ENCODE measurements at regions not wholly inside any gene's neighbourhood (a gene's known extent, or its start where the extent isn't known, plus 50 kb on each side); places are given as distances from the start of the nearest gene placed in this dataset.
"Not testable (repeated sequence)": the region's sequence is repeated elsewhere in the genome, so short reads cannot be mapped to it uniquely, and the experiment has no call there.

DNA sequence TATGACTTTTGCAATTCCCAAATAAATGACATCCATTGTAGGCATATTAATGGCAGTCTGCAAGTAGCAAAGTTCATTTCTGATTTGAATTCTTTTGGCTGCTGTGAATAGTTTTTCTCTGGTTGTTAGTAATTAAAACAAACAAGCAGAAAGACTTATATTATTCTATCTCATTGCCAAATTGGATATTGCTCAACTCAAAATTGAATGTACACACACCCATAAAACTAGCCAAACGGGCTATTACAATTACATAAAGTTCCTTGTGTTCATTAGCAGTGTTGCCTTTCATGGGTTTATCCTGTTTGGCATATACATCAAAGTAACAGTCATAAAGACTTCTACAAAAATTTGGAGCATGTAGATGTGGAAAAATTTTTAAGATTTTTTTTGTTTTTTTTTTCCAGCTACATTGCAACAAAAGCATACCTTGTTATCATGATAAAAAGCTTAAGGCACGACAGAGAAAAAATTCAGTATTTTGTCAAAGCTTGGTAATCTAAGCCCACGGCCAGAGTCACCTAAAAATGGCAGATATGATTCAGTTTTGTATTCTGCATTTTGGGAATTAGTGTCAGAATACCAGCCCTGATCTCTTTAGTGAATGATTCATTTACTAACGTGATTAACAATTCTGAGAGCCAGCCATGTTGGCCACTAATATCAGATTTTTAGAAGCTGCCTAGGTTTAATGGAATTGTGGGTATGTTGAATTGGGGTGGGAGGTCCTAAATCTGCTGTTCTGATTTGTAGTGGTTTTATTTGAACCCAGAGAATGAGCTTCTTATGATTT, 108.4 kb downstream of the KLF5 start:
- DNase-seq (ENCODE audit: low read depth), result no peak

DNA sequence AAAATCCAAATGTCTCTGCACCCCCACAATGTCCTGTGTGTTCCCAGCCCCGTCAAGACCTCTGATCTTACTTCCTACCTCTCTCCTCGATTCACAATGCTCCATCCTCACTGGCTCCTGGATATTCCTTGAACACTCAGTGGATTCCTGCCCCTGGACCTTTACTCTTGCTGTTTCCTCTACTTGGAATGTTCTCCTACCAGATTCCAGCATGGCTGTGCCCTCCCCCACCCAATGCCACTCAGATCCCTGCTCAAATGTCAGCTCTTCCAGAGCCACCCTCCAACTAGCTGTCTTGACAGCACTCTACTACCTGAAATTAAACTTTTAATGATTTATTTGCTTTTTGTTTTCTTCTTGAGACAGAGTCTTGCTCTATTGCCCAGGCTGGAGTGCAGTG, 107.4 kb downstream of the KLF5 start:
- no peak for DNase-seq (ENCODE audit: low read depth)

DNA sequence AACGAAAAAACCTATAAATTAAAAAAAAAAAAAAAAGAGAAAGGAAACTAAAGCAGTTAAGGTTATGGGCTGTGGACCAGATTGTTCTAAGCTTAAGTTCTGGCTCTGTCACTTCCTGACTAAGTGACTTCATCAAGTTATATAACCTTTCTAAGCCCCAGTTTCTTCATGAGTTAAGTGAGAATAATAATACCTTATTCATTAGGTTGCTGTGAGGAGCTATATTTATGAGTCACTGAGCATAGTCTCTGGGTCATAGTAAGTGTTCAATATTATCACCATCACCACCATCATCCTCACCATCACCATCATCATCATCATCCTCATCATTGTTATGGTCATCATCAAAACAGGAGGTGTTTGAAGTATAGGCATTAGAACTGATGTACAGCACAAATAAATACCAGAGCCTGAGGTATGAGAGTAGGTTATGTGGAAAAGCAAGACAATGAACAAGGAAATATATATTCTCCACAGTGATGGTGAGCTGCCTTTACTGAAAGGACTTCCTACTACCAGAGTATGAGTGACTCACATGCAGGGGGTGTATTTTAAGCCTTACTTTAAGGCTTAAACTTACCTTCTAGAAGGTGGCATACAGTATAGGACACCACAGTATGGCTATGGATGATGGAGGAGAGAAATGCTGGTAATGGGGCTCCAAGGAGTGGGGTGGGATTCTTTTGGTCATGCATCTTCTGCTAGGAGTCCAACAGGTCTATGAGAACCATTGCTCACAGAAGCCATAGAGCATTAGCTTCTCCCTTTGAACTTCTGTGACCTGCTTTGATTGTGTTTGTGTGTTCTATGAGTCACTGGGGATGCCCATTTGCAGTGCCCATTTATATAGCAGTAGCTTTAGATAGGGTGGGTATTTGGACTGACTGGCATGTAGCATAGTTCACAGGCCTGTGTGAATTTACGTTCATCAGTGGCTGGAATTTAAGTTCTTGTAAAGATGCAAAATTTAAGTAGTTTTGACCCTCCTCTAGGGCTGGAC, 104.4 kb downstream of the KLF5 start:
- DNase-seq (ENCODE audit: low read depth), result no peak

DNA sequence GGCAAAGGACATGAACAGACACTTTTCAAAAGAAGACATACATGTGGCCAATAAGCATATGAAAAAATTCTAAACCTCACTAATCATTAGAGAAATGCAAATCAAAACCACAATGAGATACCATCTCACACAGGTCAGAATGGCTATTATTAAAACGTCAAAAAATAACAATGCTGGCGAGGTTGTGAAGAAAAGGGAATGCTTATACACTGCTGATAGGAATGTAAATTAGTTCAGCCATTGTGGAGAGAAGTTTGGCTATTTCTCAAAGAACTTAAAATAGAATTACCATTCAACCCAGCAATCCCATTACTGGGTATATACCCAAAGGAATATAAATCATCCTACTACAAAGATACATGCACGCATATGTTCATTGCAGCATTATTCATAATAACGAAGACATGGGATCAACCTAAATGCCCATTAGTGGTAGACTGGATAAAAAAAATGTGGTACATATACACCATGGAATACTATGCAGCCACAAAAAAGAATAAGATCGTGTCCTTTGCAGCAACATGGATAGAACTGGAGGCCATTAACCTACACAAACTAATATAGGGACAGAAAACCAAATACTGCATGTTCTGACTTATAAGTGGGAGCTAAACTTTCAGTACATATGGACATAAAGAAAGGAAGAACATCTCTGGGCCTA, 101.7 kb downstream of the KLF5 start:
- DNase-seq (ENCODE audit: low read depth), result not testable (repeated sequence)

DNA sequence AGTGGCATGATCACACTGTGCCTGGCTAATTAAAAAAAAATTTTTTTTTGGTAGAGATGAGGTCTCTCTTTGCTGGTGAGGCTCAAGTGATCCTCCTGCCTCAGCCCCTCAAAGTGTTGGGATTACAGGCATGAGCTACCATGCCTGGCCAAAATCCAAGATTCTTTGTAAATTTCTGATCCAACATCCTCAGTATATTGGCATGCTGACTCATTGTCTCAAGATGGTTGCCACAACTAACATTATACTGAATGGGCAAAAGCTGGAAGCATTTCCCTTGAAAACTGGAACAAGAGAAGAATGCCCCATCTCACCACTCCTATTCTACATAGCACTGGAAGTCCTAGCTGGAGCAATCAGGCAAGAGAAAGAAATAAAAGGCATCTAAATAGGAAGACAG, 100.0 kb downstream of the KLF5 start:
- DNase-seq (ENCODE audit: low read depth), result no peak

DNA sequence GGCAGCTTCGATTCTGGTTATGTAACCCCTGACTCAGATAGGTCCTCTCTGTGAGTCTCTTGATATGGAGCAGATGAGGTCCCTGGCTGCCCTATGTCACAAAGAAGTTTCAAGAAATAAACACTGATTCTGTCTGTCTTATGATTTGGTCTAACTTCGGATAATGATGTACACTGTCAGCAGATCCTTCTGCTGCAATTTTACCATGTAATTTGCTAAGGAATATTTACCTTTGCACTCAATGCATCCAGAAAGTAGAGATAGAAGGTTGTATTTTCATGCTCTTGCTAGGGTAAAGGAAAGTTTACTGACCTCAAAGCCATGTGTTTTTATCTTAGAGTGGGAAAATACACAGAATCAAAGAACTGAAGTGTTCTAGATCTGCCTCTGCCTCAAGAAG, 98.2 kb downstream of the KLF5 start:
- no peak for DNase-seq (ENCODE audit: low read depth)

DNA sequence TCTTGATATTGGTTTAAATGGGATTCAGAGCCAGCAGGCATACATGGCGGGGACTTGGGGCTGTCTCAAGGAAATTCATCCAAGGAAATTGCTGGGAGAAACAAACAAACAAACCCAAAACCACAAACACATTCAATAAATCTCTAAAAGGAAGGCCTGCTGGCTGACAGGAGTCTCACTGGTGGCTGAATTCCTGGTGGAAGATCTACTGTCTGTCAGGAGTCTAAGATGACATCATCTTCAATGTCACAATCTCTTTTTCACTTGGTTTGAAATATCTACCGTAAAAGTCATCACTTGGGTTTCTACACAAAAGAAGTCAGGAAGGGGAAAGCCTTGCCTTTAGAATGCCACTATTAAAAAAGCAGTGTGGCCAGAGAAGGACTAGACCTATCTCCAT, 87.9 kb downstream of the KLF5 start:
- no peak for DNase-seq (ENCODE audit: low read depth)

DNA sequence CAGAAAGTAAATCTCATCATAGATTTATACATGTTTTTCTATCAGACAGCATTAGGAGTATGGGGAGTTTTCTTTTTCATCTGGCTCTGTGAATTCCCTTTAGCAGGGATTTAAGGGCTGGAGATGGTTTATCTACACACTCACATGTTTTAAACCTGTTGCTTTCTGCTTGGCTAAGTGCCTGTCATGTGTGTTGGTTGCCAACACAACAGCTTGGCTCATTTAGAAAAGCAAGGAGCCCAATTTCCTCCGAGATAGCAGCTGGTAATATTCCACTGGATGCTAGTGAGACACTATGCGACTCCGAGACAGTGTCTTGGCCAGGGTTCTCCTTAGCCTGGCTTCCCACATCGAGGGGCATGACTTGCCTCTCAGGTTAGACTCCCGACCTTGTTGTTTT, 83.3 kb downstream of the KLF5 start:
- no peak for DNase-seq (ENCODE audit: low read depth)

DNA sequence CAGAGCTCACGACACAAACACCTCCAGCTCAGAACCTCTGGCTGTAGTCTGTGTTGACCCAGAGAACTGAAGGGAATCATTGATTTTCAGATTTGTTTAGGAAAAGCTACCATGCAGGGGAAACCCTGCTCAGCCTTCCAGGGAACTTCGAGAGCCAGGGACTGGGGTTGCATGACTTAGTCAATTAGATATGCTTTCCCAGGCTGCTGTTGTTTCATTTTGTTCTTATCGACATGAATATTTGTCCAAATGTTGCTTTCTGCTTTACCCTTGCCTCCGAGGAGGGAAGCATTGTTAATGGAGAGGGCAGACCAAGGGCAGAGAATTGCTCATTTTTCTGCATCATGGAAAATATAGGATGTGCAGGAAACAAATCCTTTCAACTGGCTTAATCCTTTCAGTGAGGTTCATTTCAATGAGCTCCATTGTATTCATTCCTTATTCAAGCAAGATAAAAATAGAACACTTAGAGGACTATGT, 82.5 kb downstream of the KLF5 start:
- no peak for DNase-seq (ENCODE audit: low read depth)

DNA sequence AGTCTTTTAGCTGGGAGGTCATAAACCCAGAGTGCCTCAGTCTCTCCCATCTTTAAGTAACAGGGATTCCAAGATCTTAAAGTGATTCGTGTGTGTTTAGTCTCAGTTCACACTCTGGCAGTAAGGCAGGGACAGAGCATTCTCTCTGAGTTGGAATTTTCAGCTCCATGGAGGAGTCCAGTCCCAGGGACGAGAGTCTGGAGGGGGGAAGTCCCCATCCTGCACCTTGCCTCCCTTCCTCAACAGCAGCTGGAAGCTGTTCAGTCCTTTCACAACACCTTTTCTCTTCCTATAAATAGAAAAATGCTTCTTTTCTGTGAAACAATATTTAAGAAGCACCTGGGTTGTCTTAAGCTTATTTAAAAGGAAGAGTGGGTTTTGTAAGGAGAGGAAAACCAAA, 82.0 kb downstream of the KLF5 start:
- no peak for DNase-seq (ENCODE audit: low read depth)

DNA sequence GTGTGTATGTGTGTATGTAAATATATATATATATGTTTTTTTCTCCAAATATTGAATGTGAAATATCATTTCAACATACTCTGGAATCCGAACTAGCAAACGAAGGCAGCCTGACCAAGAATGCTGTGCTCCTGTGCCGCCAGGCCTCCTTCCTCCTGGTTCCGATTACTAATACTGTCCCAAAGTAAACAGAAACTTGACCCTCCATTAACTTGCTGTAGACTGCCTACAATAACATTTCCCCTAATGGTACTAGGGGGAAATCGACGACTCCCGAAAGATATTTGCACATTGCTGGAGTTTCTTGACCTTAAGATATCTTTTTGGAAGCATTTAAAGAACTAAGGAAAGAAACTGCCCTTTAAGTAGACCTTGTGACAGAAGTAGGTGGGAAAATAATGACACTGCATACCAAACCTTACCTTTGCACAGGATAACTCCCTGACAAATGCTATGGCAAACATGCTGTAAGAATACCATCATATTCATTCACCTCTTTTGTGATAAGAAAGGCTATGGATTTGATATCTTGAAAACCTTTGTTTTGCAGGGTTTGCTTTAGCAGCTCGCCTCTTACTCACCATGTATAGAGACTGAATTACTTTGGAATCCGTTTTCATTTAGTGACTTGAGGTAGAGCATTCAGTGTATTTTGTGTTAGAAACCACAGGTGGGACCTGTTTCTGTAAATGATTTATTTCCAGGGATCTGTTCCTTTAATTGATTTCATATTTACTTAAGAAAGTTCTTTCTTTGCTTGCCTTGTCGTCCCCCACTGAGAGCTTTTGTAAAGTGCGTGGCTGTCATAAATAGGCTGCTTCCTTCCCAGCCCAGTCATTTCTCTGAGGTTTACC, 80.1 kb downstream of the KLF5 start:
- DNase-seq (ENCODE audit: low read depth), result no peak

DNA sequence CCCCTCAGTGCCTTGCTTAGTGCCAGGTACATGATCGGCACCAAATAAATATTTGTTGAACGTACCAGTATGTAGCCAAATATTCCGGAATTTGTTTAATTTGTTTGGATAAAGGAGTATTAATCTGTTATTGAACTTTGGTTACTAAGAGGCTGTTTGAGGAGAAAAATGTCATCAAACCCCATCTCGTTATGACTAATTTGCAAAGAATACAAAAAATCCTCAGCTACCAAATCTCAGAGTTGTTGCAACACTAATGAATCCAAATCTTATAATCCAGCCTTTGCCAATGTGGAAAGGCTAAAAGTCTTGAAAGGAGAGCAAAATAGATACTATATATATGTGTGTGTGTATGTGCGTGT, 79.5 kb downstream of the KLF5 start:
- no peak for DNase-seq (ENCODE audit: low read depth)

DNA sequence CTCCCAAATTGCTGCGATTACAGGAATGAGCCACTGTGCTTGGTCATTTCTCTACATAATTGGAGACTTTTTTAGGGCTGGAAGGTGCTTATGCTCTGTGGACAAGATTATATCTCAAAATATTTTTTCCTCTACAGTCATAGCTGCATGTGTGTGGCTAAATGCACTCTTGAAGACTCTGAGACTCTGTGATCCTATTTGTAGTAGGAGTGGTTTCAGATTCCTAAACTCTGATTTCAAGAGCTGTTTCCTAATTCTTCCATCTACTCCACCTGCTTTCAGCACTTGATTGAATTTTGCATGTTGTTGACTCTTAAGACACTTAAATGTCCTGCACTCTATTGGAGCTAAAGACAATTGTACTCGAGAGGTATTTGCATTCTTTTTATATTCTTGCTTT, 78.0 kb downstream of the KLF5 start:
- DNase-seq (ENCODE audit: low read depth), result no peak

DNA sequence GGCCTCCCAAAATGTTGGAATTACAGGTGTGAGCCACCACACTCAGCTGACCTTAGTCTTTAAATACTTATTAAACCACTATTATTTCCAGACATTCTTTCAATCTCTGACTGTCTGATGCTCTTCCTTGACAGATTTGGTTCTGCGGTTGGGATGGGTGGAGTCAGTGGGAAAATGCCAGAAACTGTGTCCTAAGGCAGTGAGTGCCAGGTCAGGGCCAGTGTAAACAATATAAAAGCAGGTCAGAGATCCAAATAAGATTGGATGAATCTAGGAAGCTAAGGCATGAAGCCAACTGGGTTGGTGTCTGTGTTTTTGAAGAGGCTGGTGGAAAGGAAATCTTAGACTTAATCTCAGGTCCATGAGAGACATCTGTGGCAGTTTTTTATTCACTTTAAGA, 74.7 kb downstream of the KLF5 start:
- DNase-seq (ENCODE audit: low read depth), result no peak

DNA sequence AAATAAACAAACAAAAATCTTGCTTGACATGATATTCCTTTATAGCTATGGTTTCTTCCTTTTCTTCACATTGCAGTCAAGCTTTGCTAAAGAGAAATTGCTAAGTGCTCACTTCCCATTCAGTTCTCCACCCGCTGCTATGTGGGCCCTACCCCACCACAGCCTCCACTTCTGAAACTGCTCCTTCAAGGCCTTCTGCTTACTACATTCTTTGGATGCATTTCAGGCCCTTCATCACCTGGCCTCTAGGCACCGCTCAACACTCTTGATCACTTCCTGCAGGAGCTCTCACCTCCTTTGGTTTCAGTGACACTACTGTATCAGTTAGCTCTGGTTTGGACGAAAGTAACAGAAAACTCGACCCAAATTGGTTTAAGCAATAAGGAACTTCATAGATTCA, 72.4 kb downstream of the KLF5 start:
- no peak for DNase-seq (ENCODE audit: low read depth)

DNA sequence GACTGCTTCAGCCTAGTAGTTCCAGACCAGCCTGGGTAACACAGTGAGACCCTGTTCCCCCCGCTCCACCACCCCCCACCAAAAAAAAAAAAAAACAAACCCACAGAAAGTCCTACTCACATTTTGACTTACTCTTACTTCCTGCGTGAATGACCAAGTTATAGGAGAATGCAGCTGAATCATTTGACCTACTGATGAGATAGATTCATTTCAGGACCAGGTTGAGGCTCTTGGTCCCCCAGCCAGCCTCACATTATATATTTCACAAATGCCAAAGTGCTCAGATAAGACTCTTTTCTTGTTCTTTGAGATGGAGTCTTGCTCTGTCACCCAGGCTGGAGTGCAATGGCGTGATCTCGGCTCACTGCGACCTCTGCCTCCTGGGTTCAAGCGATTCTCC, 70.2 kb downstream of the KLF5 start:
- DNase-seq (ENCODE audit: low read depth), result no peak
